ENCODE measurements at regions not wholly inside any gene's neighbourhood (a gene's known extent, or its start where the extent isn't known, plus 50 kb on each side); places are given as distances from the start of the nearest gene placed in this dataset.

GRCh38 chr12:130286741-130287440 is 50.8 kb upstream of the PIWIL1 start:
- TF ChIP-seq CTCF (conservative IDR thresholded peaks at IDR 0.05 in 1 of 2, IDR thresholded peaks at IDR 0.05 in 1 of 2; ENCODE audit: extremely low read depth in 1 of 2, insufficient read depth in 1 of 2, low read depth in 1 of 2, low read length in 2 of 2): no peak
- TF ChIP-seq EZH2 (IDR thresholded peaks at IDR 0.05; ENCODE audit: borderline replicate concordance, low read length): no peak
